CD14-positive monocyte (primary cell): ENCODE measurements at regions not wholly inside any gene's neighbourhood (a gene's known extent, or its start where the extent isn't known, plus 50 kb on each side); places are given as distances from the start of the nearest gene placed in this dataset.

Experiments used
- DNase-seq, 3 donors: peaks; one replicate each; pipeline ENCODE4 v3.0.0-alpha.2; 2011 to 2022
- H2AFZ ChIP-seq: 2 replicates; pipeline ENCODE4 v1.6.0; 2012; ENCODE audit warnings: mild to moderate bottlenecking, low read depth, low read length, inconsistent platforms; ENCODE audit not compliant: insufficient read depth, poor library complexity, severe bottlenecking
- H3K27ac ChIP-seq, 2 donors: 1 replicate in 1 of 2; 2 replicates in 1 of 2; pipeline ENCODE4 v1.5.1; 2012 to 2013; ENCODE audit warnings: low read length in 2 of 2, control low read depth in 1 of 2, inconsistent platforms in 1 of 2, low read depth in 1 of 2, mild to moderate bottlenecking in 1 of 2
- H3K27me3 ChIP-seq, 2 donors: one replicate each; pipeline versions ENCODE4 v1.6.0 to v1.6.1; 2011 to 2013; ENCODE audit warnings: low read length in 2 of 2; ENCODE audit not compliant: control insufficient read depth in 2 of 2, insufficient read depth in 2 of 2
- H3K36me3 ChIP-seq, 2 donors: replicated peaks in 1 of 2; 1 replicate in 1 of 2; 2 replicates in 1 of 2; pipeline versions ENCODE4 v1.5.1 to v1.6.1; 2012 to 2013; ENCODE audit warnings: low read length in 2 of 2, control low read depth in 1 of 2, inconsistent platforms in 1 of 2, mild to moderate bottlenecking in 1 of 2; ENCODE audit not compliant: insufficient read depth in 2 of 2, control insufficient read depth in 1 of 2
- H3K4me1 ChIP-seq, 2 donors: 1 replicate in 1 of 2; 2 replicates in 1 of 2; pipeline versions ENCODE4 v1.5.1 to v1.6.1; 2012 to 2013; ENCODE audit warnings: low read length in 2 of 2, control low read depth in 1 of 2, inconsistent platforms in 1 of 2, mild to moderate bottlenecking in 1 of 2, moderate library complexity in 1 of 2; ENCODE audit not compliant: insufficient read depth in 2 of 2, control insufficient read depth in 1 of 2
- H3K4me2 ChIP-seq: replicated peaks from 2 replicates; pipeline ENCODE3; 2012; ENCODE audit warnings: low read length, moderate library complexity, mild to moderate bottlenecking; ENCODE audit not compliant: poor library complexity, severe bottlenecking; ENCODE audit errors: extremely low read depth
- H3K4me3 ChIP-seq, 3 experiments: fragments of 200-600 bp in 1 of 3; sonication (generic) in 1 of 3; replicated peaks in 1 of 3; 1 replicate in 2 of 3; 2 replicates in 1 of 3; pipeline ENCODE4 v1.5.1; 2011 to 2013; ENCODE audit warnings: low read length in 3 of 3, mild to moderate bottlenecking in 3 of 3, control low read depth in 2 of 3, low read depth in 2 of 3, inconsistent platforms in 1 of 3, moderate library complexity in 1 of 3
- H3K79me2 ChIP-seq: 2 replicates; pipeline ENCODE4 v1.6.0; 2012; ENCODE audit warnings: mild to moderate bottlenecking, control low read depth, inconsistent platforms, low read length, moderate library complexity; ENCODE audit not compliant: insufficient read depth
- H3K9ac ChIP-seq: 2 replicates; pipeline ENCODE4 v1.6.0; 2017; ENCODE audit warnings: low read length, mild to moderate bottlenecking; ENCODE audit not compliant: insufficient read depth, poor library complexity, severe bottlenecking
- H3K9me3 ChIP-seq, 2 donors: replicated peaks in 1 of 2; 1 replicate in 1 of 2; 2 replicates in 1 of 2; pipeline versions ENCODE4 v1.5.1 to v1.6.1; 2012 to 2013; ENCODE audit warnings: low read length in 2 of 2, control low read depth in 1 of 2; ENCODE audit not compliant: control insufficient read depth in 1 of 2, insufficient read depth in 1 of 2
- H4K20me1 ChIP-seq: 2 replicates; pipeline ENCODE4 v1.6.0; 2012; ENCODE audit warnings: mild to moderate bottlenecking, low read length, control low read depth, moderate library complexity; ENCODE audit not compliant: insufficient read depth
- H3K27ac Mint-ChIP-seq, 7 donors: one replicate each; pipeline ENCODE4 v1.8.0; 2020; ENCODE audit warnings: mild to moderate bottlenecking in 7 of 7, mixed read lengths in 7 of 7, moderate library complexity in 6 of 7, inconsistent platforms in 2 of 7
- H3K27me3 Mint-ChIP-seq, 3 donors: one replicate each; pipeline ENCODE4 v1.8.0; 2021 to 2022; ENCODE audit warnings: low read depth in 3 of 3, mild to moderate bottlenecking in 3 of 3, mixed read lengths in 3 of 3, moderate library complexity in 3 of 3, inconsistent platforms in 1 of 3
- H3K36me3 Mint-ChIP-seq, 2 donors: one replicate each; pipeline ENCODE4 v1.8.0; 2020; ENCODE audit warnings: mixed read lengths in 2 of 2, inconsistent platforms in 1 of 2, mild to moderate bottlenecking in 1 of 2
- H3K4me1 Mint-ChIP-seq: one replicate; pipeline ENCODE4 v1.8.0; 2020; ENCODE audit warnings: mild to moderate bottlenecking, mixed read lengths
- H3K4me3 Mint-ChIP-seq, 2 donors: one replicate each; pipeline ENCODE4 v1.8.0; 2020; ENCODE audit warnings: mild to moderate bottlenecking in 2 of 2, mixed read lengths in 2 of 2, moderate library complexity in 1 of 2
- H3K9me3 Mint-ChIP-seq, 7 donors: one replicate each; pipeline ENCODE4 v1.8.0; 2020 to 2022; ENCODE audit warnings: mixed read lengths in 7 of 7, mild to moderate bottlenecking in 6 of 7, moderate library complexity in 6 of 7, inconsistent platforms in 2 of 7
- WGBS: methylation state at CpG from one replicate; pipeline ENCODE4 v1.1.5; 2013; ENCODE audit warnings: missing lambda C conversion rate; ENCODE audit not compliant: insufficient coverage; 5-methylcytosine and 5-hydroxymethylcytosine counted together
- intact Hi-C, 2 donors: fragments of 100-400 bp; cut with micrococcal nuclease; formaldehyde crosslinking; loops; one replicate each; pipeline versions ENCODE4 v1.15.0 to v1.15.1; 2023
- TF ChIP-seq, protein P1 (sequence below): fragments of 200-600 bp; IDR thresholded peaks from one replicate; pipeline ENCODE4 v1.8.0; 2022; ENCODE audit warnings: antibody characterized with exemption, mild to moderate bottlenecking

DNA sequence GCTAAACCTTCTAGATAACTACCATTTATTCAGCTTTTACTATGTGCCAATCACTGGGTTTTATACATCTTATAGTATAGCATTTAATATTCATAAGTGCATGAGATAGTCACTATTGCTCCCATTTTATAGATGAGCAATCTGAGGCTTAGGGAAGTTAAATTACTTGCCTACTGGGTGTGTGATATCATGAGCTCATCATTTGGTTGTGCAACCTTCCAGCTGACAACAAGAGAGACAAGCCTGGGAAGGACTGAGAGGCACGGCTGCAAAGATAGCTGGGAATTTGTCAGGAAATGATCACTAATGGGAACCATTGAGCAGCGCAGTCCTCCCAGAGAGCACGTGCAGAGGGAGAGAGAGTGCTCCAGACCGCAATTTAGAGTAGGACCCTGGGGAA, 481.6 kb upstream of the KIF2A start:
- Histone ChIP-seq H3K27ac (no peak overlapping the region), H3K4me2 (no peak overlapping the region), H4K20me1 (no peaks in the 10 kb centered on the region), H3K4me3 (no peak overlapping the region), H3K9ac (no peak overlapping the region), H3K4me1 (no peaks in the 10 kb centered on the region), H2AFZ (no peak overlapping the region), H3K79me2 (no peaks in the 10 kb centered on the region), H3K27me3 (no peaks in the 10 kb centered on the region), H3K9me3 (no peaks in the 10 kb centered on the region), H3K36me3 (no peaks in the 10 kb centered on the region)
- 89% methylated on average over 4 of the region's 4 CpGs for WGBS
- no peak for DNase-seq
- Mint-ChIP-seq H3K9me3 (no peaks in the 10 kb centered on the region), H3K4me3 (no peak overlapping the region), H3K4me1 (no peaks in the 10 kb centered on the region), H3K27ac (no peak overlapping the region), H3K36me3 (no peaks in the 10 kb centered on the region), H3K27me3 (peaks cover 0 to 6% (median 3%) of the 10 kb centered on the region in 3 donors)
- TF ChIP-seq, protein P1, sequence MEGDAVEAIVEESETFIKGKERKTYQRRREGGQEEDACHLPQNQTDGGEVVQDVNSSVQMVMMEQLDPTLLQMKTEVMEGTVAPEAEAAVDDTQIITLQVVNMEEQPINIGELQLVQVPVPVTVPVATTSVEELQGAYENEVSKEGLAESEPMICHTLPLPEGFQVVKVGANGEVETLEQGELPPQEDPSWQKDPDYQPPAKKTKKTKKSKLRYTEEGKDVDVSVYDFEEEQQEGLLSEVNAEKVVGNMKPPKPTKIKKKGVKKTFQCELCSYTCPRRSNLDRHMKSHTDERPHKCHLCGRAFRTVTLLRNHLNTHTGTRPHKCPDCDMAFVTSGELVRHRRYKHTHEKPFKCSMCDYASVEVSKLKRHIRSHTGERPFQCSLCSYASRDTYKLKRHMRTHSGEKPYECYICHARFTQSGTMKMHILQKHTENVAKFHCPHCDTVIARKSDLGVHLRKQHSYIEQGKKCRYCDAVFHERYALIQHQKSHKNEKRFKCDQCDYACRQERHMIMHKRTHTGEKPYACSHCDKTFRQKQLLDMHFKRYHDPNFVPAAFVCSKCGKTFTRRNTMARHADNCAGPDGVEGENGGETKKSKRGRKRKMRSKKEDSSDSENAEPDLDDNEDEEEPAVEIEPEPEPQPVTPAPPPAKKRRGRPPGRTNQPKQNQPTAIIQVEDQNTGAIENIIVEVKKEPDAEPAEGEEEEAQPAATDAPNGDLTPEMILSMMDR, result no peak
- intact Hi-C loops, result no loop called here

DNA sequence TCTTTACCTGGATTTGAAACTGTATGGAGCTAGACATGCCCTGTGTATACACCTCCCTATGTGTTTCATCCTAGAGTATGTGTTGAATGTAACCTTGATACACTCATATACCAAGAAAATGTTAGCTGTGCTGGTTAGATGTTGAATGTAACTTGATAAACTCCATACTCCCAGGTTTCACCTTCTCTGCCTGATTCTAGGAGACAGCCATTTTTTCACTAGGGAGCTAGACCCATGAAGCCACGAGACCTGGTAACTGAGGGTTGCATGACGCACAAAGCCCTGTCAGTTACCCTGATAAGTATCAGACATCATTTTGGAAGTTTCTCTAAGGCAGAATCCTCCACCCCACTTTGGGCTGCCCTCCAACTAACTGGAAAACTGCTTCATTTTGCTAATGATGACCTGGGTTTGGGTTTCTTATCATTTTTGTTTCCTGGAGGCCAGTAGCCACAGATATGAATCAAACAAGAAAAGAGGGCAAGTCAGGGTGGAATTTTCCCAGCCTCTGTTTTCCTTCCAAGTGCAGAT, 478.5 kb upstream of the KIF2A start:
- no peak overlapping the region for H3K4me3 ChIP-seq
- H3K27me3 ChIP-seq, result no peaks in the 10 kb centered on the region
- intact Hi-C loops, result no loop called here
- no peaks in the 10 kb centered on the region for H3K4me1 Mint-ChIP-seq
- H3K36me3 ChIP-seq, result no peaks in the 10 kb centered on the region
- H3K27ac ChIP-seq, result no peak overlapping the region
- peaks cover 0 to 3% (median 2%) of the 10 kb centered on the region in 3 donors for H3K27me3 Mint-ChIP-seq
- no peaks in the 10 kb centered on the region for H3K36me3 Mint-ChIP-seq
- no peaks in the 10 kb centered on the region for H3K4me1 ChIP-seq
- no peaks in the 10 kb centered on the region for H4K20me1 ChIP-seq
- TF ChIP-seq, protein P1, result no peak
- no peak overlapping the region for H2AFZ ChIP-seq
- no CpG with 5 or more reads among the region's 2 CpGs for WGBS
- no peak overlapping the region for H3K4me2 ChIP-seq
- H3K9ac ChIP-seq, result no peak overlapping the region
- DNase-seq, result no peak
- peaks cover 0 to under 1% (median 0%) of the 10 kb centered on the region in 7 donors for H3K9me3 Mint-ChIP-seq
- no peak overlapping the region for H3K27ac Mint-ChIP-seq
- H3K9me3 ChIP-seq, result no peaks in the 10 kb centered on the region
- H3K4me3 Mint-ChIP-seq, result no peak overlapping the region
- H3K79me2 ChIP-seq, result no peaks in the 10 kb centered on the region
